MM.1S (cell line): ENCODE measurements at regions not wholly inside any gene's neighbourhood (a gene's known extent, or its start where the extent isn't known, plus 50 kb on each side); places are given as distances from the start of the nearest gene placed in this dataset.

ENCODE experiments used
- CTCF ChIP-seq: fragments of 300-600 bp; sonication (generic); IDR thresholded peaks from 2 replicates; pipeline ENCODE4 v1.5.1; 2016; ENCODE audit warnings: antibody characterized with exemption, low read length, mixed read lengths
- EZH2 ChIP-seq: fragments of 300-600 bp; sonication (generic); optimal IDR thresholded peaks from 2 replicates; pipeline ENCODE3; 2017; ENCODE audit warnings: low read depth, mild to moderate bottlenecking, antibody characterized with exemption, low read length, mixed read lengths

- TF ChIP-seq CTCF (no peak), EZH2 (no peak)
Observed at GRCh38 chr5:25358919-25359318, 714.1 kb upstream of the CDH10 start.
